22Rv1 (cell line): ENCODE measurements at regions not wholly inside any gene's neighbourhood (a gene's known extent, or its start where the extent isn't known, plus 50 kb on each side); places are given as distances from the start of the nearest gene placed in this dataset.

ENCODE experiments used
- ZFX ChIP-seq: fragments of 450-650 bp; IDR thresholded peaks from 2 replicates; pipeline ENCODE4 v1.6.1; 2017; ENCODE audit warnings: antibody characterized with exemption, borderline replicate concordance
- TF ChIP-seq, protein P1 (sequence below): fragments of 450-650 bp; IDR thresholded peaks from 2 replicates; pipeline ENCODE4 v1.5.1; 2017; ENCODE audit warnings: mild to moderate bottlenecking

GRCh38 chr9:84151236-84151635, 170.6 kb downstream of the RMI1 start:
- TF ChIP-seq, protein P1, sequence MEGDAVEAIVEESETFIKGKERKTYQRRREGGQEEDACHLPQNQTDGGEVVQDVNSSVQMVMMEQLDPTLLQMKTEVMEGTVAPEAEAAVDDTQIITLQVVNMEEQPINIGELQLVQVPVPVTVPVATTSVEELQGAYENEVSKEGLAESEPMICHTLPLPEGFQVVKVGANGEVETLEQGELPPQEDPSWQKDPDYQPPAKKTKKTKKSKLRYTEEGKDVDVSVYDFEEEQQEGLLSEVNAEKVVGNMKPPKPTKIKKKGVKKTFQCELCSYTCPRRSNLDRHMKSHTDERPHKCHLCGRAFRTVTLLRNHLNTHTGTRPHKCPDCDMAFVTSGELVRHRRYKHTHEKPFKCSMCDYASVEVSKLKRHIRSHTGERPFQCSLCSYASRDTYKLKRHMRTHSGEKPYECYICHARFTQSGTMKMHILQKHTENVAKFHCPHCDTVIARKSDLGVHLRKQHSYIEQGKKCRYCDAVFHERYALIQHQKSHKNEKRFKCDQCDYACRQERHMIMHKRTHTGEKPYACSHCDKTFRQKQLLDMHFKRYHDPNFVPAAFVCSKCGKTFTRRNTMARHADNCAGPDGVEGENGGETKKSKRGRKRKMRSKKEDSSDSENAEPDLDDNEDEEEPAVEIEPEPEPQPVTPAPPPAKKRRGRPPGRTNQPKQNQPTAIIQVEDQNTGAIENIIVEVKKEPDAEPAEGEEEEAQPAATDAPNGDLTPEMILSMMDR: no peak
- TF ChIP-seq ZFX: no peak
